ENCODE measurements at regions not wholly inside any gene's neighbourhood (a gene's known extent, or its start where the extent isn't known, plus 50 kb on each side); places are given as distances from the start of the nearest gene placed in this dataset.

DNA sequence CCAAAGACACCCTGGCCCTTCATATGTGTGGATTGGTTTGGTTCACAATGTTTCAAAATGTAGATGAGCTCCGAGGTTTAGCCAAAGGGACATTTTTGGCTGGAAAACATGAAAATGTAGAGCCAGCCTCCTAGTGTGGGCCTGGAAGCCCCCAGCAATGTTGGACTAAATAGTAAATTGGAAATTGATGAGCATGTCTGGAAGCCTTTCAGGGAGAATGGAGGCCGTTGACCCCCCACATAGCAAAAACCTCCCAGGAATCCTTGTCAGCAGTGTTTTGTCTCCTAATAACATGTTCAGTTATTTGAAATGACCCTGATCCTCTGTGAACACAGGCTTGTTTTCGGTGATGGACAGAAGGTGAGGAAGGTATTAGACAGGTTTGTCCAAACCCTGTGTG is 65.1 kb upstream of the TBX3 start:
- TF ChIP-seq, protein P1, sequence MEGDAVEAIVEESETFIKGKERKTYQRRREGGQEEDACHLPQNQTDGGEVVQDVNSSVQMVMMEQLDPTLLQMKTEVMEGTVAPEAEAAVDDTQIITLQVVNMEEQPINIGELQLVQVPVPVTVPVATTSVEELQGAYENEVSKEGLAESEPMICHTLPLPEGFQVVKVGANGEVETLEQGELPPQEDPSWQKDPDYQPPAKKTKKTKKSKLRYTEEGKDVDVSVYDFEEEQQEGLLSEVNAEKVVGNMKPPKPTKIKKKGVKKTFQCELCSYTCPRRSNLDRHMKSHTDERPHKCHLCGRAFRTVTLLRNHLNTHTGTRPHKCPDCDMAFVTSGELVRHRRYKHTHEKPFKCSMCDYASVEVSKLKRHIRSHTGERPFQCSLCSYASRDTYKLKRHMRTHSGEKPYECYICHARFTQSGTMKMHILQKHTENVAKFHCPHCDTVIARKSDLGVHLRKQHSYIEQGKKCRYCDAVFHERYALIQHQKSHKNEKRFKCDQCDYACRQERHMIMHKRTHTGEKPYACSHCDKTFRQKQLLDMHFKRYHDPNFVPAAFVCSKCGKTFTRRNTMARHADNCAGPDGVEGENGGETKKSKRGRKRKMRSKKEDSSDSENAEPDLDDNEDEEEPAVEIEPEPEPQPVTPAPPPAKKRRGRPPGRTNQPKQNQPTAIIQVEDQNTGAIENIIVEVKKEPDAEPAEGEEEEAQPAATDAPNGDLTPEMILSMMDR (IDR thresholded peaks at IDR 0.05; ENCODE audit: low read depth, low read length): no peak
- DNase-seq (ENCODE audit: low read depth, low spot score): no peak
- H3K4me3 ChIP-seq (ENCODE audit: low read depth, low read length): no peak overlapping the region
- in situ Hi-C loops (cut with HindIII; ENCODE audit: low sequenced_read_pairs): no loop called here

DNA sequence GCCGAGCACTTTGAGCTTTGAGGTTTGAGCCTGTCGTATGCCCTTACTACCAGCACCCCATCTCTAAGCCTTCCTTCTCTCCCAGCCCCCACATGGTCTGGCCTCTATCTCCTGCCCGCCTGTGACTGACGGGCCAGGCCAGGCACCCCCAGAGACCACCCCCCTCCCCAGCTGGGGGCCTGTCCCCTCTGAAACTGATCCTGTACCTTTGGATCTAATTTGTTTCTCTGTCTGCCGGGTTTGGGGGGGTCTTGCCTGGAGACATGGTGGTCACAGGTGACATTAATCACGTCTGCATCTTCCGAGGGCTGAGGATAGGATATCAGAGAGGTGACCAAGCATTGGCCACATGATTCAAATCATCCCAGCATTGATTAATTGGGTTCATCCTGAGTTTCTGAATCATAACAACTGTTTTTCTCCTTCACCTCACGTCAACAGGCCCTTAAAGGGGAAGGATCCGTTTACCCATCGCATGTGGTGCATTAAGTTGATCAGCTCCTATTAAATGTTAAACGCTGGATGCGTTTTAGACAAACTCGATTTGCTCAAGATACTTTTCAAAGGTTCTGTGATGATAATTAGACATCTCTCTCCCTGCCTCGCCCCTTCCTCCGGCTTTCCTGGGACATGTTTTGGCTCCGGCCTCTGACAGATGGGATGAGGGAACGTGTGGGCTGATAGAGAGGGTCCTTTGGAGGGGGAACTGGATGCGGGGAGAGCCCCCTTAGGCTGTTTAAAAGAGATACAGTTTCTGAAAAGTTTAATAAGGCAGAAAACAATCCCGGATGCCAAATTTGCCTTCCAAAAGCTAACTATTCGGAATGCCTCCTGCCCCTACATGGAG is 63.3 kb upstream of the TBX3 start:
- DNase-seq (ENCODE audit: low read depth, low spot score): no peak
- in situ Hi-C loops (cut with HindIII; ENCODE audit: low sequenced_read_pairs): no loop called here
- TF ChIP-seq, protein P1 (IDR thresholded peaks at IDR 0.05; ENCODE audit: low read depth, low read length): no peak
- H3K4me3 ChIP-seq (ENCODE audit: low read depth, low read length): no peak overlapping the region

DNA sequence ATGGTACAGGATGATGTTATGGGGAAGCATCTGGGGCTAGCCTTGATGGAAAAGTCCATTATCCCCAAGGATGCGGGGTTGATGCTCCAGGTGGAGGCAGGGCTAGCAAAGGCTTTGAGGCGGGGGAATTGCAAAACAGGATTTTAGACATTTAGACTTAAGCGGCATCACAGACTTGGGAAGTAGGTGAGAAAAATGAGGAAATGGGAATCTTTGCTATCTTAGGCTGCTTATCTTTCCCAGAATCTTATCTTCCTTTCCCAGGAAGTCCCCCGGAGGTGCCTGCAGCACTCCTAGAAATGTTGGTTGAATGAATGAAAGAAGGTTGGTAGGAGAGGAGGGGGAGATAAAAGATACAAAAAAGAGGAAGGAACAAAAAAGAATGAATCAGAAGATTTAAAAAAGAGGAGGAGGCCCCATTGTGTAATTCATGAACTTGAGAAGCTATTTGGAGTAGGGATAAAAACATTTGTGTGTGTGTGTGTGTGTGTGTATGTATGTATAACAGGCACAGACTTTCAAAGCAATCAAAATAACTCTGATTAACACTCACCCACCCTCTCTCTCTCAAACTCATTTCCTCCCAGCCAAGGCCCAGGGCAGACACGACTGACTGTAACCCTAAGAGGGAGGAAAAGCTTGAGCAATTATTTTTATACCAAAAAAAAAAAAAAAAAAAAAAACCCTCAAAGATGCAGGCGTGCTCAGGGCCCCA is 62.5 kb upstream of the TBX3 start:
- in situ Hi-C loops (cut with HindIII; ENCODE audit: low sequenced_read_pairs): no loop called here

DNA sequence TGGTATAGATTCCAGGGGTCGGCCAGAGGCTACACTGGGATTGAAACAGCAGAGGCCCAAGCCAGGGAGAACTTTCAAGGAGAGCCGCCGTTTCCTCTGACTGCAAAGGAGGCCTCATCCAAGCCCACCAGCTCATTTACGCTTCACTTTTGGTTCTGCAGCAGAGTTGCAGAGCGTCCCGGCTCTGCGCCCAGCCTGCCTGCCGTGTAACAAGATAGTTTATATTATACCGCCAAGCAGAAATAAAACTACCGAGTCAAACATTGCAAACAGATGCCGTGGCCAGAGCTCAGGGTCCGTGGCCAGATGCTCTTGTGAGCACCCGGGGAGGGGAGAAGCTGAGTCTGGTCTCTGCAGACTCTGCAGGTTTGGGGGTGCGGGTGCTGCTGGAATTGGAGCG is 60.7 kb upstream of the TBX3 start:
- TF ChIP-seq, protein P1 (IDR thresholded peaks at IDR 0.05; ENCODE audit: low read depth, low read length): no peak
- in situ Hi-C loops (cut with HindIII; ENCODE audit: low sequenced_read_pairs): no loop called here
- H3K4me3 ChIP-seq (ENCODE audit: low read depth, low read length): no peak overlapping the region
- DNase-seq (ENCODE audit: low read depth, low spot score): no peak

More for the DNA sequence above, 62.5 kb upstream of the TBX3 start:
- TF ChIP-seq, protein P1 (IDR thresholded peaks at IDR 0.05; ENCODE audit: low read depth, low read length): no peak
- DNase-seq (ENCODE audit: low read depth, low spot score): no peak
- no peak overlapping the region for H3K4me3 ChIP-seq (ENCODE audit: low read depth, low read length)

DNA sequence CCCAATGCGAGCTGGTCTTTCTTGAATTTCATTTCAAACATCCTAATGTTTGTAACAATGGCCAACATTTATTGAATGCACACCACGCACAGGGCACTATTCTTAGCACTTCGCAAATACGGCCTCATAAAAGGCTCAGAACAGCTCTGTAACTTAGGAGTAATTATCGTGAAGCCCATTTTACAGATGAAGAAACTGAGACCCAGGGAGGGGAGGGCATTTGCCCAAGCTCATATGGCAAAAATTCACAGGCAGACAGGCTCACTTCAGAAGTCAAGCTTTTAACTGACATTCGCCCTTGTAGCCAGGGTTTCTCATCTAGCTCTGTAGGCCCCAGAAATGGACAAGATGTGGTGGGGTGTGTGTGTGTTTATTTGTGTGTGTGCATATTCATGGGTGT is 60.3 kb upstream of the TBX3 start:
- no peak for DNase-seq (ENCODE audit: low read depth, low spot score)
- in situ Hi-C loops (cut with HindIII; ENCODE audit: low sequenced_read_pairs): no loop called here
- no peak overlapping the region for H3K4me3 ChIP-seq (ENCODE audit: low read depth, low read length)
- TF ChIP-seq, protein P1 (IDR thresholded peaks at IDR 0.05; ENCODE audit: low read depth, low read length): no peak

DNA sequence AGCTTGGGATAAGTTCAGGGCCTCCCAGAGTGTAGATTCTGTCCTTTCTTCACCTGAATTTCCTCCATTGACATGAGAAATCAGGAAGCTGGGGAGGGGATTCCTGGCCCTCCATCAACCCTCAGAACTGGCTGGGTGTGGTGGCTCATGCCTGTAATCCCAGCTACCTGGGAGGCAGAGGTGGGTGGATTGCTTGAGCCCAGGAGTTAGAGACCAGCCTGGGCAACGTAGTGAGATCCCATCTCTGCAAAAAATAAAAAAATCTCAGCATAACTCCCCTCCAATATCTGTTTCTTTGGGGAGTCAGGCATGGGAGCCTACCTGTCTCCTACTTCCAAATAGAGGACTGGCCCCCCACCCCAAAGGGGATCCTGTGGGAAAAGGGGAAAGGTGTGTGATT is 59.8 kb upstream of the TBX3 start:
- TF ChIP-seq, protein P1 (IDR thresholded peaks at IDR 0.05; ENCODE audit: low read depth, low read length): no peak
- no peak overlapping the region for H3K4me3 ChIP-seq (ENCODE audit: low read depth, low read length)
- no peak for DNase-seq (ENCODE audit: low read depth, low spot score)
- in situ Hi-C loops (cut with HindIII; ENCODE audit: low sequenced_read_pairs): no loop called here

All from astrocyte of the spinal cord (primary cell).